RWPE2 (cell line): ENCODE measurements at regions not wholly inside any gene's neighbourhood (a gene's known extent, or its start where the extent isn't known, plus 50 kb on each side); places are given as distances from the start of the nearest gene placed in this dataset.

Experiments
- ATAC-seq: fragments of 200-7000 bp; cut with Tn5 transposase; 3 replicates; pipeline ENCODE4 v1.9.1; 2021; ENCODE audit warnings: low read depth
- DNase-seq: peaks from one replicate; pipeline ENCODE4 v3.0.0-alpha.2; 2020; ENCODE audit warnings: low spot score
- H3K27ac ChIP-seq: fragments of 450-650 bp; 2 replicates; pipeline ENCODE4 v1.5.1; 2017; ENCODE audit warnings: mild to moderate bottlenecking; ENCODE audit not compliant: poor library complexity, severe bottlenecking
- H3K27me3 ChIP-seq: fragments of 250-450 bp; sonication (Bioruptor Pico); 2 replicates; pipeline ENCODE4 v1.5.1; 2021; ENCODE audit warnings: mild to moderate bottlenecking, moderate library complexity; ENCODE audit not compliant: insufficient read depth, poor library complexity, severe bottlenecking
- H3K36me3 ChIP-seq: fragments of 250-450 bp; sonication (Bioruptor Pico); 2 replicates; pipeline ENCODE4 v1.5.1; 2020; ENCODE audit warnings: low read depth, mild to moderate bottlenecking, moderate library complexity
- H3K4me1 ChIP-seq: fragments of 250-450 bp; sonication (Bioruptor Pico); 2 replicates; pipeline ENCODE4 v1.5.1; 2021; ENCODE audit warnings: mild to moderate bottlenecking, moderate library complexity; ENCODE audit not compliant: insufficient read depth, poor library complexity, severe bottlenecking
- H3K4me3 ChIP-seq: fragments of 250-450 bp; sonication (Bioruptor Pico); 2 replicates; pipeline ENCODE4 v1.5.1; 2021; ENCODE audit warnings: mild to moderate bottlenecking, moderate library complexity; ENCODE audit not compliant: severe bottlenecking
- H3K9me3 ChIP-seq: fragments of 250-450 bp; sonication (Bioruptor Pico); 2 replicates; pipeline ENCODE4 v1.5.1; 2021; ENCODE audit warnings: mild to moderate bottlenecking, moderate library complexity; ENCODE audit not compliant: severe bottlenecking
- CTCF ChIP-seq: fragments of 450-650 bp; IDR thresholded peaks from one replicate; pipeline ENCODE4 v1.5.1; 2017; ENCODE audit warnings: mild to moderate bottlenecking, moderate library complexity; ENCODE audit not compliant: poor library complexity, severe bottlenecking

- ATAC-seq = no peak
- Histone ChIP-seq H3K27ac (no peak overlapping the region), H3K27me3 (no peaks in the 10 kb centered on the region), H3K4me3 (no peak overlapping the region), H3K9me3 (no peaks in the 10 kb centered on the region), H3K4me1 (no peaks in the 10 kb centered on the region), H3K36me3 (no peaks in the 10 kb centered on the region)
- DNase-seq = no peak
- no peak for TF ChIP-seq CTCF
These were observed 324.8 kb upstream of the AZI2 start for GRCh38 chr3:28673446-28673845.

DNA sequence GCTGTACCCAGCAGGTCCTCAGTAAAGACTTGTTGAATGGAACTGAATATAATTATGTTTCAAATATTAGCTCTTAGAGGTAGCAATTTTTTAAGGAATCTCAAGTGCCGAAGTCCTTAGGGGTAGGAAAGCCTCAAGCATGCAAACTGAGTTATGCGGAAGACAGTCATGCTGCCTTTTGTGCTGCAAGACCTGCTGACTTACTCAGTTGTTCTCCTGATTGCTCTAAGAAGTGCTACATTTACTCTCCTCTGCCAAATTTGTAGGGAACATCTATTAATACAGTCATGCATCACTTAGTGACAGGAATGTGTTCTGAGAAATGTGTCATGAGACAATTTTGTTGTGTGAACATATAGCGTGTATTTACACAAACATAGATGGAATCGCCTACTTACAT, 325.6 kb upstream of the AZI2 start:
- ATAC-seq (no peak), DNase-seq (no peak)
- no peaks in the 10 kb centered on the region for H3K27me3 ChIP-seq
- no peaks in the 10 kb centered on the region for H3K4me1 ChIP-seq
- no peaks in the 10 kb centered on the region for H3K9me3 ChIP-seq
- no peak for TF ChIP-seq CTCF
- H3K27ac ChIP-seq = no peak overlapping the region
- no peak overlapping the region for H3K4me3 ChIP-seq
- no peaks in the 10 kb centered on the region for H3K36me3 ChIP-seq

GRCh38 chr3:28677581-28677980, 329.0 kb upstream of the AZI2 start:
- no peak overlapping the region for H3K4me3 ChIP-seq
- no peak for TF ChIP-seq CTCF
- no peak overlapping the region for H3K27ac ChIP-seq
- no peaks in the 10 kb centered on the region for H3K36me3 ChIP-seq
- no peaks in the 10 kb centered on the region for H3K27me3 ChIP-seq
- ATAC-seq (no peak), DNase-seq (no peak)
- no peaks in the 10 kb centered on the region for H3K9me3 ChIP-seq
- no peaks in the 10 kb centered on the region for H3K4me1 ChIP-seq

- DNase-seq (no peak), ATAC-seq (no peak)
- TF ChIP-seq CTCF = no peak
- Histone ChIP-seq H3K36me3 (no peaks in the 10 kb centered on the region), H3K4me1 (no peaks in the 10 kb centered on the region), H3K4me3 (no peak overlapping the region), H3K9me3 (no peaks in the 10 kb centered on the region), H3K27ac (no peak overlapping the region), H3K27me3 (no peaks in the 10 kb centered on the region)
These were observed 329.5 kb upstream of the AZI2 start for GRCh38 chr3:28678086-28678485.

- no peak for DNase-seq
- TF ChIP-seq CTCF = no peak
- no peak overlapping the region for H3K27ac ChIP-seq
- no peaks in the 10 kb centered on the region for H3K4me1 ChIP-seq
- no peaks in the 10 kb centered on the region for H3K27me3 ChIP-seq
- H3K9me3 ChIP-seq = no peaks in the 10 kb centered on the region
- no peak overlapping the region for H3K4me3 ChIP-seq
- H3K36me3 ChIP-seq = no peaks in the 10 kb centered on the region
- ATAC-seq = no peak
These were observed 331.4 kb upstream of the AZI2 start for GRCh38 chr3:28680050-28680449.
